GM18868 (cell line): ENCODE measurements at regions not wholly inside any gene's neighbourhood (a gene's known extent, or its start where the extent isn't known, plus 50 kb on each side); places are given as distances from the start of the nearest gene placed in this dataset.
"Not testable (repeated sequence)": the region's sequence is repeated elsewhere in the genome, so short reads cannot be mapped to it uniquely, and the experiment has no call there.

Experiments
- ATAC-seq: cut with Tn5 transposase; IDR thresholded peaks from one replicate; pipeline ENCODE4 v1.9.1; 2021; ENCODE audit warnings: mild to moderate bottlenecking, moderate library complexity; ENCODE audit not compliant: unreplicated experiment

DNA sequence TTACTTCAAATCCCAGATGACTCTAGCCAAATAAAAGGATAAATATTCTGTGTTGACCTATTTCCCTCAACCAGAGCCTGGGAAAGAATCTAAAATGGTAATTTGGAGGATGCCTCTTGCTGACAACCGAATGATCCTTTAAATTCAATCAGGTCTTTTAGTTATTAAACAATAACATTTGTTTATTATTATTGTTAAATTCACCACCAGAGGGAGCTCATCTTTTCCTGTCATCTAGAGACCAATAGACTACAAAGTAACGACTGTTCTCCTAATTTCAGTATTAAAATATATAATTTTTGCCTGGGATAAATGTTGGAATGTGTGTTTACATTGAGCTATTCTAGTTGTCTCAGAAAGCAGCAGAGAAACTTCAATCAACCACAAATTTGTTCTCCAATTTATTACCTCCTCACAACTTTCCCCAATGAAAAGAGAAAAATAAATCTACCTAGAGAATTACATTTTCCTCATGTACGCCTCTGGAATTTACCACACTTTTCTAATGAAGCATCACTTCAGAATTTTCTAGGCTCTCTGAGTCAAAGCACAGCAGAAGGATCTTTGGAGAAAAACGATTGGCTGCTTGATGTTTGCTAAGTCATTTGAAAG lies 142.7 kb downstream of the SCG2 start:
- no peak for ATAC-seq

GRCh38 chr2:223460209-223460608 lies 142.0 kb downstream of the SCG2 start:
- no peak for ATAC-seq

DNA sequence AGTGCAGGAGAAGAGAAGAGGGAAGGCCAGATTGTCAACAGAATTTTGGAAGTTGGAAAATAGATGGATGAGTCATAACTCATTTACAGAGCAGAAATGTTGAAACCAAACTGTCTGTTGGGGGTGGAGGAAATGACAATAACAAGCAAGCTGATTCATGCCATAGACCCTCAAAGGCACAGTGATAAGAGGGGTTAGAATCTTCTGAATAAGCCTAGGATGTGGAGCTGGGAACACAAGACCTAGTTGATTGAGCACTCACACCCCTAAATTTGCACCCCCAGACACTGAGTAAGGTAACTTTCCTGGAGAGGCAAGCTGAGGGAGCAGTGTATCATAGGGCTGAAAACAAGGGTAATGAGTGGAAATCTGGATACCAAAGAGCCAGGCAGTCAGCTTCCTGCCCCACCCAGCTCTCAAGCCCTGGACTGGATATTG lies 141.4 kb downstream of the SCG2 start:
- ATAC-seq: no peak

DNA sequence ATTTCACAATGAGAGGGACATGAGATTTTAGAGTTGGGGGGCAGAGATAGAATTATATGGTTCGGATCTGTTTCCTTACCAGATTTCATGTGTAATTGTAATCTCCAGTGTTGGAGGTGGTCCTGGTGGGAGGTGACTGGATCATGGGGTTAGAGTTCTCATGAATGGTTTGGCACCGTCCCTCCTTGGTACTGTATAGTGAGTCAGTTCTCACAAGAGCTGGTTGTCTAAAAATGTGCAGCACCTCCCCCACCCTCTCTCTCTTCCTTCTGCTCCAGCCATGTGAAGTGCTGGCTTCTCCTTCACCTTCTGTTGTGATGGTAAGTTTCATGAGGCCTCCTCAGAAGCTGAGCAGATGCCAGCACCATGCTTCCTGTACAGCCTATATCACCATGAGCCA lies 138.1 kb downstream of the SCG2 start:
- no peak for ATAC-seq

- no peak for ATAC-seq
Measured at GRCh38 chr2:223465793-223466192, 136.4 kb downstream of the SCG2 start.

- ATAC-seq: no peak
Measured at GRCh38 chr2:223467196-223467595, 135.0 kb downstream of the SCG2 start.

DNA sequence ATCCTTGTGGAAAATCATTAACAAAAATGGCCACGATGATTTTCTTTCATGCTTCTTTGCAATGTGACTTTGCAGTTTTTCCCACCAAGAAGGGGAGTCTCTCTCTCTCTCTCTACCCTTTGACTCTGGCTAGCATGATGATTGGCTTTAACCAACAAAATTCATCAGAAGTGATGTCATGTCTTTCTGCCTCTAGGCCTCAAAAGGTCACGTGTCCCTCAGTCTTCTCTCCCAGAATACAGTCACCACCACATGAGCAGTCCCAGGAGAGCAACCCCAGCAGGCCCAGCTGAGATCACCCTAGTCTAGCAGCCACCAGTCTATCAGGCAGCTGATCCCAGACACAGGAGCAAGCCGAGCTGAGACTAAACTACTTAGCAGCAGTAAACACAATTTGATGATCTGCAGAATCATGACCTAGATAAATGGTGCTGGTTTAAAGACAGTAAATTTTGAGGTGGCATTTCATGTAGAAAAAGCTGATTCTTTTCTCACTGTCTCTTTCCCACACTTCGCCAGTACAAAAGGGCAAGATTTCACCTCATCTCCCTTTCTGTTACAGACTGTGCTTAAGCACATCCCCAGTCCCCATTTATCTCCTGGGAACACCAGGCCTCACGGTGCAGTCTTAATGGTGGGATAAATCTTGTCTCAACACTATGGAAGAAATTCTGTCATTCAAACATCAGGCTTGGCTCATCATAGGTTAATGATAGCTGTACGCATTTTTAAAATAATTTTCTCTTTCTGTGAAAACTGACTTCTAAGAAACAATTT lies 132.7 kb downstream of the SCG2 start:
- no peak for ATAC-seq

GRCh38 chr2:223470602-223471001 lies 131.6 kb downstream of the SCG2 start:
- ATAC-seq: no peak

DNA sequence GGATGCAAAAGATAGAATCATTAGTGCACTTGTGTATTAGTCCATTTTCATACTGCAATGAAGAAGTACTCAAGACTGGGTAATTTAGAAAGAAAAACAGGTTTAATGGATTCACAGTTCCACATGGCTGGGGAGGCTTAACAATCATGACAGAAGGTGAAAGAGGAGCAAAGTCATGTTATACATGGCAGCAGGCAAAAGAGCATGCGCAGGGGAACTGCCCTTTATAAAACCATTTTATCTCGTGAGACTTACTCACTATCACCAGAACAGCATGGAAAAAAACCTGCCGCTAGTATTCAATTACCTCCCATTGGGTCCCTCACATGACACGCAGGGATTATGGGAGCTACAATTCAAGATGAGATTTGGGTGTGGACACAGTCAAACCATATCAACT lies 129.4 kb downstream of the SCG2 start:
- ATAC-seq: no peak

GRCh38 chr2:223474893-223475292 lies 127.3 kb downstream of the SCG2 start:
- ATAC-seq: no peak

- no peak for ATAC-seq
Measured at GRCh38 chr2:223475901-223476300, 126.3 kb downstream of the SCG2 start.

- ATAC-seq: no peak
Measured at GRCh38 chr2:223477318-223477717, 124.8 kb downstream of the SCG2 start.

- no peak for ATAC-seq
Measured at GRCh38 chr2:223481486-223481885, 120.7 kb downstream of the SCG2 start.

GRCh38 chr2:223486751-223487150 lies 115.4 kb downstream of the SCG2 start:
- no peak for ATAC-seq

DNA sequence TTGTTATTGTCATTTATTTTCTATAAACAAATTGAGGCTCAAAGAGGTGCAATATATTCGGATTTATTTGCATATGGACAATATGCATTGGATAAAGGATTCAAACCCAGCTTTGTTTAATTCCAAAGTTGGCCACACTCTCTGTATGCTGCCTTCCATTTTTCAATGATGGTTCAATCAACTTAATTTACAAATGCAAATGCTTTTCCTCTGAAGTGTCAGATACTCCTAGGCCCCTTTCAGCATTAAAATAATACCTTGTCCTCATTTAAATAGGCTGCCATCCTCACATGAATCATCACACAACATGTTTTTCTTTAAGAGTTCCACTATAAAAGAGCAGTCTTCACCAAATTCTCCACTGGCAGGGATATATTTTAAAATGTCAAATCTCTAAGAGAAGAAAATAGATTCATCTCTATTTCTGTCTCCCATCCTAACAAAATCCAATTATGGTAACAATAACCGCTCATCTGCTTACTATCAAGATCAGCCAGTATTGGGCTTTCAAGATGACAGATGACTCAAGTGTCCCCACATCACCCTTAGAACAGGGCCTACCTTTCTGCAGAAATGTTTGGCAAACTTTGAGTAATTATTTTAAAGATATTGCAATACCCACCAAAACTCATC lies 114.8 kb downstream of the SCG2 start:
- ATAC-seq: no peak

DNA sequence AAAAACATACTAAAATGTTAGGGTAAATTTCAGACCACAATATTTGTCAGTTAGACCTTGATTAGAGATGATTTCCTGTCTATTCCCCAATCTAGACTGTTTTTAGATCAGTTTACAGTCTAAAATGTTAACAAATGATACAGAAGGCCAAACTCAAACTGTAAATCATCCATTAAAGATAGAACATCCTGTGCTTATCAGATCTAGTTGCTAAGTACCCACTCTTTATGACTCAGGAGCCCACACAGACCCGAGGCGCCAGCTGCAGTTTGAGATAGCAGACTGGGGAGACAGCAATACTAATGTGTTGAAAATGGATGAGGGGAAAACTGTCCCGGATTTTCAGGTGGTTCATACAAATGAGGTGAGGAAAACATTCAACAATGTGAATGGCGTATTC lies 113.3 kb downstream of the SCG2 start:
- ATAC-seq: no peak

GRCh38 chr2:223494496-223494895 lies 107.7 kb downstream of the SCG2 start:
- ATAC-seq: no peak

DNA sequence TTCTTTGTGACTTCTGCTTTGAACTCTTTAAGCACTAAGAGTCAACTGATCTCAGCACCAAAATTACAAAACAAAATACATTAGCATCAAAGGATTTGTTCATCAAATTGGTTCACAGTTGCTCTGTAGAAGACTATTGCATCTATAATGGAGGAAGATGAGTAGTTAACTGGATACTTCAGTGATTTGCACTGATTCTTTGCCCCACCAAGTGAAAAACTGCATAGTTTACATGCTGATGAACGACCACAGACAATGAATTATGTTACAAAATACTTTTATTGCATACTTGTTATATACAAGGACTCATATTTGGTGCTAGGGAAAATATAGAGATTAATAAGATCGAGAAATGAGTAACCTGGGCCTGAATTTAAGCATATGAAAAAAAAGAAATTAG lies 107.2 kb downstream of the SCG2 start:
- ATAC-seq: no peak

GRCh38 chr2:223496853-223497252 lies 105.3 kb downstream of the SCG2 start:
- ATAC-seq: not testable (repeated sequence)

DNA sequence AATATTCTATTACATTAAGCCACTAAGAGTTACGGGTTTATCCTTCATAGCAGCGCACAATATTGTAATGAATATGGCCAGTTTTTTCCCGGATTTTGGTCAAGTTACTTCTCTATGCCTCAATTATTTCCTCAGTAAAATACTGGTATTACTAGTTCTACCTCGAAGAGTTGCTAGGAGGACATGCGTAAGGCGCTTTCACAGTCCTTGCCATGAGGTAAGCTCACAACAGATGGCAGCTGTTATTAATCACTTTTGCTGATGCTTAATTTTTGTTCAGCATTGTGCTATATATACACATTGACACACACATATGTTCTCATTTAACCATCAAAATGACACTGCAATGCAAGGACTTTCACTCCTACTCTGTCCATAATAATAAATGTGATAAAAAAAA lies 101.5 kb downstream of the SCG2 start:
- no peak for ATAC-seq

DNA sequence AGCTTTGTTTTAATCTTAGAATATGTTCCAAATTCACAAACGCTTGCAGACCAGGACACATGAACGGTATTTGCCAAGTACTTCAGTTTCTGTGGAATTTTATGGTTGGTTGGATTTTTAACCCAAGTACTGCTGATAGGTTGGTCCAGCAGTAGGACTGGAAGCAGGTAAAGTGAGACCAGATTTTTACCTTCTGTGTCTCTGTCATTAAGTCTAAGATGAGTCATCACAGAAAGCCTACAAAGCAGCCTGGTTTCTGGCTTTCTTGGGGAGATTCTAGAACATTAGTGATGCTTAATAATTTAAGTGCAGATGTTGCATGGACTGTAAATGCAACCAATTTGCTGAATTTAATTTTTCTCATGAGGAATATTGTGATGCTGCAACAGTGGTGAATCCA lies 100.5 kb downstream of the SCG2 start:
- no peak for ATAC-seq

- no peak for ATAC-seq
Measured at GRCh38 chr2:223503746-223504145, 98.4 kb downstream of the SCG2 start.
